Heart right ventricle (tissue), 16 donors: ENCODE measurements at regions not wholly inside any gene's neighbourhood (a gene's known extent, or its start where the extent isn't known, plus 50 kb on each side); places are given as distances from the start of the nearest gene placed in this dataset.

Experiments used
- ATAC-seq, 8 donors: fragments of 200-7000 bp; cut with Tn5 transposase; one replicate each; pipeline ENCODE4 v1.9.1; 2020; ENCODE audit warnings: mild to moderate bottlenecking in 8 of 8, moderate library complexity in 8 of 8, moderate number of reproducible peaks in 1 of 8
- DNase-seq, 2 donors: peaks; one replicate each; pipeline ENCODE4 v3.0.0-alpha.2; 2020
- H3K27ac ChIP-seq, 10 donors: fragments of 200-600 bp; sonication (generic) in 2 of 10; one replicate each; pipeline versions ENCODE4 v1.5.0 to v1.8.0; 2020 to 2022; ENCODE audit warnings: mild to moderate bottlenecking in 3 of 10
- H3K27me3 ChIP-seq, 7 donors: fragments of 200-600 bp; one replicate each; pipeline ENCODE4 v1.8.0; 2021 to 2022; ENCODE audit warnings: mild to moderate bottlenecking in 2 of 7
- H3K36me3 ChIP-seq, 9 donors: fragments of 200-600 bp; sonication (generic) in 1 of 9; one replicate each; pipeline versions ENCODE4 v1.5.0 to v1.8.0; 2020 to 2022; ENCODE audit warnings: mild to moderate bottlenecking in 2 of 9
- H3K4me1 ChIP-seq, 9 donors: fragments of 200-600 bp; sonication (generic) in 1 of 9; one replicate each; pipeline versions ENCODE4 v1.5.0 to v1.8.0; 2020 to 2022; ENCODE audit warnings: mild to moderate bottlenecking in 4 of 9
- H3K4me3 ChIP-seq, 10 donors: fragments of 200-600 bp; sonication (generic) in 2 of 10; one replicate each; pipeline versions ENCODE4 v1.5.0 to v1.8.0; 2020 to 2022; ENCODE audit warnings: mild to moderate bottlenecking in 7 of 10, moderate library complexity in 2 of 10
- H3K9me3 ChIP-seq, 11 donors: fragments of 200-600 bp in 10 of 11; sonication (generic) in 2 of 11; one replicate each; pipeline versions ENCODE4 v1.5.0 to v1.8.0; 2013 to 2022; ENCODE audit warnings: mild to moderate bottlenecking in 2 of 11, control low read depth in 1 of 11, moderate library complexity in 1 of 11
- WGBS, 2 donors: extraction: QIAGEN DNeasy Blood & Tissue Kit; methylation state at CpG; one replicate each; pipeline ENCODE4 v1.1.7; 2013; ENCODE audit warnings: inconsistent platforms in 1 of 2; 5-methylcytosine and 5-hydroxymethylcytosine counted together
- intact Hi-C, 10 donors: fragments of 100-400 bp; cut with DNase I; formaldehyde crosslinking; loops; one replicate each; pipeline versions ENCODE4 v1.11.1 to v1.14.2; 2022
- TF ChIP-seq, protein P1 (sequence below), 9 donors: fragments of 200-600 bp; sonication (generic) in 2 of 9; IDR thresholded peaks; one replicate each; pipeline versions ENCODE4 v1.5.0 to v1.8.0; 2021 to 2022; ENCODE audit warnings: antibody characterized with exemption in 9 of 9, mild to moderate bottlenecking in 5 of 9, moderate library complexity in 1 of 9
- donor health status: Arrhythmogenic right ventricular cardiomyopathy.
- donor health status: ischemic (EF 13 %, LVEDD 7.1; RV severe dilation, severe dysfunction).
- donor health status: healthy with polysubstance abuse.
- donor health status: DM: no; HTN: yes; CAD: no.
- donor health status: DM: no; HTN: no; CAD: no.
- donor health status: ischemic (EF 25% LVEDD 6.9; RV normal size, moderate dysfunction).
- donor health status: ischemic (EF 25% LVEDD 5.7; RV mildly dilated, moderate dysfunction).
- donor health status: healthy.
- donor health status: DM: yes; HTN: yes; CAD: no.
- donor health status: Ischemic cardiomyopathy.
- donor health status: ischemic (EF 35%, LVEDD 5.7; RV mildly dilated, moderate dysfunction).
- donor health status: nonischemic (EF 11% LVEDD 7.7; RV severe dilation, severe dysfunction).
- donor health status: DM: yes; HTN: yes; CAD: no.
- donor health status: PGD.
- donor health status: ischemic (EF 29% LVEDD 5.4; RV normal size, mild dysfunction).
- donor health status: nonischemic (EF 23%, LVEDD 6.1; RV moderate dilation, normal function).

DNA sequence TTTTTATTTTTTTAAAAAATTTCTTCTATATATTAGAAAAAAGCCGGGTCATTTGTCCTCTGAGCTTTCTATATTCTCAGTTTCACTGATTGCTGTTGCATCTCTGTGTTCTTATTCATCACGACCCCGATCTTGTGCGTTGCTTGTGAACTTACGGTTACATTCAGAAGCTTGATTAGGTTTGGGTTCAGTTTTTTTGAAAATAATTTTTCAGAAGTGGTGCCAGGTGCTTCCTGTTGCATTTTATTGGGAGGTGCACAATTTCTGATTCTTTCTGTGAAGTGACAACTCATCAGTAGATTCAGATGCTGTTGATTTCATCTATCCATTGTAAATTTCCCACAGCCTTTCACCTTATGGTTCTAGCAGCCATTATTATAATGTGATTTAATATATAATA, 147.3 kb downstream of the INHBB start:
- ATAC-seq: no peak
- TF ChIP-seq, protein P1, sequence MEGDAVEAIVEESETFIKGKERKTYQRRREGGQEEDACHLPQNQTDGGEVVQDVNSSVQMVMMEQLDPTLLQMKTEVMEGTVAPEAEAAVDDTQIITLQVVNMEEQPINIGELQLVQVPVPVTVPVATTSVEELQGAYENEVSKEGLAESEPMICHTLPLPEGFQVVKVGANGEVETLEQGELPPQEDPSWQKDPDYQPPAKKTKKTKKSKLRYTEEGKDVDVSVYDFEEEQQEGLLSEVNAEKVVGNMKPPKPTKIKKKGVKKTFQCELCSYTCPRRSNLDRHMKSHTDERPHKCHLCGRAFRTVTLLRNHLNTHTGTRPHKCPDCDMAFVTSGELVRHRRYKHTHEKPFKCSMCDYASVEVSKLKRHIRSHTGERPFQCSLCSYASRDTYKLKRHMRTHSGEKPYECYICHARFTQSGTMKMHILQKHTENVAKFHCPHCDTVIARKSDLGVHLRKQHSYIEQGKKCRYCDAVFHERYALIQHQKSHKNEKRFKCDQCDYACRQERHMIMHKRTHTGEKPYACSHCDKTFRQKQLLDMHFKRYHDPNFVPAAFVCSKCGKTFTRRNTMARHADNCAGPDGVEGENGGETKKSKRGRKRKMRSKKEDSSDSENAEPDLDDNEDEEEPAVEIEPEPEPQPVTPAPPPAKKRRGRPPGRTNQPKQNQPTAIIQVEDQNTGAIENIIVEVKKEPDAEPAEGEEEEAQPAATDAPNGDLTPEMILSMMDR (IDR thresholded peaks at IDR 0.05): no peak
- WGBS, 2 donors: 78 to 82% methylated on average over 5 of the region's 5 CpGs

DNA sequence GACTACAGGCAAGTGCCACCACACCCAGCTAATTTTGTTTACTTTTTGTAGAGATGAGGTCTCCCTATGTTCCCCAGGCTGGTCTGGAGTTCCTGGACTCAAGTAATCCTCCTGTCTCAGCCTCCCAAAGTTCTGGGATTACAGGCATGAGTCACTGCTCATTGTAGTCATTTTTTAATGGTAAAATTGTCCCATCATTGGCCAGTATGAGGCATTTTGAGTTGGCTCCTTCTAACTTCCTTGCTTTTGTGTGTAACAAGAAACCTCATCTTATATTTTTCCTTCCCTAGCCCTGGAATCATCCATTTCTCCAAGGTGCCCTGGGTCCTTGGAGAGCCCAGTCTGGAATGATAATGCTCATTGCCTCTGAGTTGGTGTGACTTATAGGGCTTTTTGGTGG, 148.5 kb downstream of the INHBB start:
- Histone ChIP-seq H3K36me3 (no peaks in the 10 kb centered on the region), H3K27ac (no peak overlapping the region), H3K9me3 (no peaks in the 10 kb centered on the region), H3K27me3 (peaks cover 0 to 6% (median 0%) of the 10 kb centered on the region in 7 donors), H3K4me1 (no peaks in the 10 kb centered on the region), H3K4me3 (no peak overlapping the region)
- DNase-seq (no peak), ATAC-seq (no peak)
- intact Hi-C loops: no loop called here
- TF ChIP-seq, protein P1 (IDR thresholded peaks at IDR 0.05): no peak

More for the DNA sequence above, 147.3 kb downstream of the INHBB start:
- Histone ChIP-seq H3K36me3 (no peaks in the 10 kb centered on the region), H3K4me3 (no peak overlapping the region), H3K9me3 (no peaks in the 10 kb centered on the region), H3K27ac (no peak overlapping the region), H3K27me3 (peaks cover 0 to 11% (median 0%) of the 10 kb centered on the region in 7 donors), H3K4me1 (no peaks in the 10 kb centered on the region)
- intact Hi-C loops: no loop called here
- DNase-seq: no peak

DNA sequence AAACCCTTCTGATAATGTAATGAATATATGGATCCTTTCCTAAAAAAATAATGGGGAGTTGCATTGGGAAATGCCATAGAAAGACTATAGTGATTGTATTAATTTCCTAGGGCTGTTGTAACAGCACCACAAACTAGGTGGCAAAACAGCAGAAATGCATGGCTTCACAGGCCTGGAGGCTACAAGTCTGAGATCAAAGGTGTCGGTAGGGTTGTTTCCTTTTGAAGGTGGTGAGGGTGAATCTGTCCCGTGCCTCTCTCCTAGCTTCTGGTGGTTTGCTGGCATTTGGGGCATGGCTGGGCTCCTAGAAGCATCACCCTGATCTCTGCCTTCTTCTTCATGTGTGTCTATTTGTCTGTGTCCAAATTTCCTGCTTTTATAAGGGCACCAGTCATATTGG, 149.7 kb downstream of the INHBB start:
- H3K27ac ChIP-seq: no peak overlapping the region
- peaks cover 0 to 5% (median 0%) of the 10 kb centered on the region in 7 donors for H3K27me3 ChIP-seq
- 83% methylated on average over 2 of the region's 2 CpGs for WGBS, 2 donors
- H3K9me3 ChIP-seq: no peaks in the 10 kb centered on the region
- ATAC-seq (no peak), DNase-seq (no peak)
- H3K36me3 ChIP-seq: no peaks in the 10 kb centered on the region
- H3K4me1 ChIP-seq: no peaks in the 10 kb centered on the region
- intact Hi-C loops: no loop called here
- TF ChIP-seq, protein P1 (IDR thresholded peaks at IDR 0.05): no peak
- no peak overlapping the region for H3K4me3 ChIP-seq

DNA sequence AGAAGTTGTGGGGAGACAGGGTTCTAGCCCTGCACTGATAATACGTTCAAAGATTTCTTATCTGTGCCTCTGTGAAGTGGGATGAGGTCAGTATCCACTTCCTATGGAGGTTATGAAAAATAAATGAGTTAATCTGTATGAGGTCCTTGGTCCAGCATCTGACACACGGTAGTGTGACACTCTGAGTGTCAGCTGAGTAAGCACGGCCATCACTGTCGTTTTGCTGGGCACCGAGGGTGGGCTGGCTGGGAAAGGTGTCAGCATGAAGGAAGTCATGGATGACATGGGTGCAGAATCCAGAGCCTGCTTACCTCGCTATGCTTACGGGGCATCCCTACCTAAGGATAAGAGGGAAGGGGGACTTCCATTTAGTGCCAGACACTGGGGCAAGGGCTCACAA, 150.3 kb downstream of the INHBB start:
- Histone ChIP-seq H3K4me1 (no peaks in the 10 kb centered on the region), H3K27me3 (peaks cover 0 to 5% (median 0%) of the 10 kb centered on the region in 7 donors), H3K9me3 (no peaks in the 10 kb centered on the region), H3K4me3 (no peak overlapping the region), H3K36me3 (no peaks in the 10 kb centered on the region), H3K27ac (no peak overlapping the region)
- 72% methylated on average over 7 of the region's 7 CpGs for WGBS, 2 donors
- no peak for ATAC-seq
- intact Hi-C loops: no loop called here
- no peak for DNase-seq
- TF ChIP-seq, protein P1 (IDR thresholded peaks at IDR 0.05): no peak

DNA sequence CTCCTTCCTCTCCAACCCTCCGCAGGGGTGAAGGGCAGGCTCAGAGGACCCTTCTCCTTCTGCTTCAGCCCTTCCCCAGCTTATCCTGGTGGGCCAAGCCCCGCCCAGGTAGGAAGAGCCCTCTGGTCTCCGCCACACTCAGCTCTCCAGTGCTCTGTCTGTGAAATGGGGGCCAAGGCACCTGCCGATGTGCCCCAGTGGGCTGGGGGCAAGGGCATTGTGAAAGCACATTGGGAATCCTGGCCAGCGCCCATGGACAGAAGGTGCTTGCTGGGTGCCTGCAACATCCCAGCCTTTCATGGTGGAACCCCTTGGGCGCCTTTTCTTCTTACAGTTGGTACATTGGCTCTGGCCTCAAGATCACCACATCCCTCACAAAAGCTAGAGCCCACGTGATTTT, 150.8 kb downstream of the INHBB start:
- Histone ChIP-seq H3K36me3 (no peaks in the 10 kb centered on the region), H3K9me3 (no peaks in the 10 kb centered on the region), H3K4me3 (no peak overlapping the region), H3K27ac (no peak overlapping the region), H3K27me3 (peaks cover 0 to 5% (median 0%) of the 10 kb centered on the region in 7 donors), H3K4me1 (no peaks in the 10 kb centered on the region)
- TF ChIP-seq, protein P1 (IDR thresholded peaks at IDR 0.05): no peak
- intact Hi-C loops: no loop called here
- DNase-seq (no peak), ATAC-seq (no peak)
- WGBS, 2 donors: 80 to 85% methylated on average over 7 of the region's 7 CpGs
